ENCODE measurements at regions not wholly inside any gene's neighbourhood (a gene's known extent, or its start where the extent isn't known, plus 50 kb on each side); places are given as distances from the start of the nearest gene placed in this dataset.

- POLR2A ChIA-PET, result no interaction called here
These were observed 128.9 kb upstream of the DCLK2 start for GRCh38 chr4:149949381-149949780.

More at GRCh38 chr4:149949381-149949780, 128.9 kb upstream of the DCLK2 start:
- ChIA-PET SMC1A (ENCODE audit: uncharacterized antibody, unreplicated experiment) (no interaction called here), CTCF (no interaction called here), RAD21 (ENCODE audit: unreplicated experiment) (no interaction called here)
- BruUV-seq (replicated peaks), result no TSS peak
- WGBS (ENCODE audit: insufficient coverage, insufficient replicate concordance, low lambda C conversion rate, missing lambda C conversion rate), result 5% methylated on average over 5 of the region's 5 CpGs
- intact Hi-C loops (cut with micrococcal nuclease; ENCODE audit: unreplicated experiment) (no loop called here), in situ Hi-C loops (cut with MboI) (no loop called here)
- no peaks in the 10 kb centered on the region for H3K36me3 ChIP-seq (ENCODE audit: control insufficient read depth in 2 of 2, insufficient read depth in 2 of 2, low read length in 1 of 2)
- H3K27ac ChIP-seq (ENCODE audit: control insufficient read depth, insufficient read depth), result no peak overlapping the region
- H2AFZ ChIP-seq (ENCODE audit: control insufficient read depth, low read depth, low read length), result no peak overlapping the region
- H3K79me2 ChIP-seq (ENCODE audit: control insufficient read depth, insufficient read depth, low read length), result no peaks in the 10 kb centered on the region
- H3K4me1 ChIP-seq (ENCODE audit: control insufficient read depth, insufficient read depth, low read length), result no peaks in the 10 kb centered on the region
- H3K4me2 ChIP-seq (ENCODE audit: control insufficient read depth, insufficient read depth), result no peak overlapping the region
- H3K9ac ChIP-seq (ENCODE audit: control insufficient read depth, insufficient read depth, low read length), result no peak overlapping the region
- no peak overlapping the region for H3K4me3 ChIP-seq
- H3K9me3 ChIP-seq (replicated peaks; ENCODE audit: control insufficient read depth, insufficient read depth, low read length), result no peaks in the 10 kb centered on the region
- no peaks in the 10 kb centered on the region for H3K27me3 ChIP-seq (replicated peaks in 1 of 2; ENCODE audit: control insufficient read depth in 2 of 2, insufficient read depth in 2 of 2, low read length in 1 of 2)
- no peaks in the 10 kb centered on the region for H4K20me1 ChIP-seq (ENCODE audit: control insufficient read depth, insufficient read depth)
- FAIRE-seq (no peak), DNase-seq (ENCODE audit: low read depth, low spot score) (no peak), ATAC-seq (no peak)
- no peak for TF ChIP-seq CBX5 (IDR thresholded peaks at IDR 0.05; ENCODE audit: low read depth)
- TF ChIP-seq SREBF2 (IDR thresholded peaks at IDR 0.05; ENCODE audit: low read length), result no peak
- TF ChIP-seq SPI1 (IDR thresholded peaks at IDR 0.05; ENCODE audit: borderline replicate concordance, insufficient read depth, low read depth, low read length), result no peak
- TF ChIP-seq CREM (IDR thresholded peaks at IDR 0.05; ENCODE audit: low read depth), result no peak
- TF ChIP-seq GABPA (IDR thresholded peaks at IDR 0.05; ENCODE audit: low read depth), result no peak
- no peak for TF ChIP-seq SREBF1 (IDR thresholded peaks at IDR 0.05; ENCODE audit: low read length)
- no peak for TF ChIP-seq CHD1 (IDR thresholded peaks at IDR 0.05; ENCODE audit: low read depth, low read length)
- no peak for TF ChIP-seq MEF2A (IDR thresholded peaks at IDR 0.05; ENCODE audit: insufficient read depth, low read depth, low read length)
- TF ChIP-seq STAT1 (conservative IDR thresholded peaks at IDR 0.05), result no peak
- no peak for TF ChIP-seq ZNF622 (IDR thresholded peaks at IDR 0.05)
- no peak for TF ChIP-seq SUPT20H (IDR thresholded peaks at IDR 0.05; ENCODE audit: borderline replicate concordance, control insufficient read depth, low read depth, low read length)
- TF ChIP-seq MLLT1 (IDR thresholded peaks at IDR 0.05), result no peak
- TF ChIP-seq ZBTB40 (IDR thresholded peaks at IDR 0.05; ENCODE audit: borderline replicate concordance), result no peak
- no peak for TF ChIP-seq RFX5 (IDR thresholded peaks at IDR 0.05; ENCODE audit: low read depth, low read length)
- TF ChIP-seq SMARCA5 (IDR thresholded peaks at IDR 0.05), result no peak
- no peak for TF ChIP-seq RUNX3 (IDR thresholded peaks at IDR 0.05; ENCODE audit: low read length)
- TF ChIP-seq KAT2A (conservative IDR thresholded peaks at IDR 0.05; ENCODE audit: control insufficient read depth, low read depth, low read length), result no peak
- TF ChIP-seq USF2 (IDR thresholded peaks at IDR 0.05; ENCODE audit: borderline replicate concordance, low read depth, low read length), result no peak

Measured in GM12878 (cell line).